ENCODE measurements at regions not wholly inside any gene's neighbourhood (a gene's known extent, or its start where the extent isn't known, plus 50 kb on each side); places are given as distances from the start of the nearest gene placed in this dataset.

GRCh38 chr14:71196921-71197320 is 289.7 kb downstream of the PCNX1 start:
- in situ Hi-C loops (cut with HindIII; ENCODE audit: low pct_unique_long_range_greater_than_20kb, low sequenced_read_pairs): no loop called here

DNA sequence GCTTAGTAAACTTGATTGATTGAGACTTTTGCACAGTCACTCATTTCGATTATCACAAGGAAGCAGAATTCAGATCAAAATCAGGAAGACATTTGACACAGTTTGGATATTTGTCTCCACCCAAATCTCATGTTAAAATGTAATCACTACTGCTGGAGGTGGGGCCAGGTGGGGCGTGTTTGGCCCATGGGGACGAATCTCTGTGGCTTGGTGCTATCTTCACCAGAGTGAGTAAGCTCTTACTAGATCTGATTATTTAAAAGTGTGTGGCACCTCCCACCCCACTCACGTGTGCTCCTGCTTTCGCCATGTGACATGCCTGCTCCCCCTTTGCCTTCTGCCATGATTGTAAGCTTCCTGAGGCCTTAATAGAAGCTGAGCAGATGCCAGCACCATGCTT is 291.4 kb downstream of the PCNX1 start:
- DNase-seq (ENCODE audit: low read depth): no peak
- in situ Hi-C loops (cut with HindIII; ENCODE audit: low pct_unique_long_range_greater_than_20kb, low sequenced_read_pairs): no loop called here

More at GRCh38 chr14:71196921-71197320, 289.7 kb downstream of the PCNX1 start:
- DNase-seq (ENCODE audit: low read depth): no peak

DNA sequence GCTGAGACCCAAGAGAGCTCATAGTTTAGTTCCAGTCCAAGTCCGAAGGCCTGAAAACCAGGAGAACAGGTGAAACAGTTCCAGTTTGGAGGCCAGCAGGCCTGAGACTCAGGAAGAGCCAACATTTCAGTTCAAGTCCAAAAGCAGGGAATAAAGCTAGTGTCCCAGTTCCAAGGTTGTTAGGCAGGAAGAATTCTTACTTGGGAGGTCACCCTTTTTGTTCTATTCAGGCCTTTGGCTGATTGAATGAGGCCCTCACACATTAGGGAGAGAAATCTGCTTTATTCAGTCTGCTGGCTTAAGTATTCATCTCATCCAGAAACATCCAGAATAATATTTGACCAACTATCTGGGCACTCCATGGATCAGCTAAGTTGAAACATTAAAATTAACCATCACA is 294.6 kb downstream of the PCNX1 start:
- DNase-seq (ENCODE audit: low read depth): no peak
- in situ Hi-C loops (cut with HindIII; ENCODE audit: low pct_unique_long_range_greater_than_20kb, low sequenced_read_pairs): no loop called here

- in situ Hi-C loops (cut with HindIII; ENCODE audit: low pct_unique_long_range_greater_than_20kb, low sequenced_read_pairs): no loop called here
- DNase-seq (ENCODE audit: low read depth): no peak
Measured at GRCh38 chr14:71202881-71203280, 295.6 kb downstream of the PCNX1 start.

DNA sequence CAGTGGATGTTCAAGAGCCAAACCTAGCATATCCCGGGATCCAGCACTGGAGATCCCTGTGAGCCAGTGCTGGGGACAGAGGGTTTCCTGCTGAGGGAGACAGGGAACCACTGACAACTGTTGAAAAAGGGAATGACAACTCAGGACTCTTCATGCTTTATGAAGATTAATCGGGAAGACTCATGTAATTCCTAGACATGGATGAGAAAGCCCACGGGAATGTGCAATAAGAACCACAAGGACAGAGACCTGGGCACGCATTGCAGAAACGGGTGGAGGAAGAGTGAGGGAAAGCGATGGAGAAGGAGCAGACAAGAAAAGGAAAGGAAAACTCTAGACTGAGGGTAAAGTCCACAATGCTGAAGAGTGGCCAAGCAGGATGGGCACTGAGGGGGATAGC is 296.0 kb downstream of the PCNX1 start:
- no peak for DNase-seq (ENCODE audit: low read depth)
- in situ Hi-C loops (cut with HindIII; ENCODE audit: low pct_unique_long_range_greater_than_20kb, low sequenced_read_pairs): no loop called here

DNA sequence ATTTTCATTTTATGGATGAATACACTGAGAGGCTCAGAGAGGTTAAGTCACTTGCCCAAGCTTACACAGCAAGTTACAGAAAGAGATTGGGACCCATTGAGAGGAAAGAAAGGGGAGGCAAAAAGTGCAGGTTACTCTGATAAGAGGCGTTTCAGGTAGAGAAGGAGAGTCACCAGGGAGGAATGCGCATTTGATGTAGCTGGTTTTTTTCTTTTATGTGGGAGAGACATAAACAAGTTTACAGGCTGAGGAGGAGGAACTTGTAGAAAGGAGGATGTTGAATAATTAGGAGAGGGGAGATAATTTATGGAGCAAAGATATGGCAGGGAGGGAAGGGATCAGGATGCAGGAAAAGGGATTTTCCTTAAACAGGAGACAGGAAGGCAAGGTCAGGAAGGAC is 297.0 kb downstream of the PCNX1 start:
- no peak for DNase-seq (ENCODE audit: low read depth)
- in situ Hi-C loops (cut with HindIII; ENCODE audit: low pct_unique_long_range_greater_than_20kb, low sequenced_read_pairs): no loop called here

DNA sequence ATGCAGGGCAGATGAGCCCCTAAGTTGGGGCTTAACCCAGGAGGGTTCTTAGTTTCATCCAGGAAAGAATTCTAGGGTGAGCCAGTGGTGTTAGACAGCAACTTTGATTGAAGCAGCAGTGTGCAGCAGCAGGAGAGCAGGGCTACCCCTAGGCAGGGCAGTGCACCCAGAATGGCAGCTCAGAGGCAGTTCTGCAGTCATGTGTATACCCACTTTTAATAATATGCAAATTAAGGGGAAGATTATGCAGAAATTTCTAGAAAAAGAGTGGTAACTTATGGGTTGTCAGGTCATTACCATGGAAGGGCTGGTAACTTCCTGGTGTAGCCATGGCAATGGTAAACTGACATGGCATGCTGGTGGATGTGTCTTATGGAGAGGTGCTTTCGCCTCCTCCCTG is 297.5 kb downstream of the PCNX1 start:
- DNase-seq (ENCODE audit: low read depth): no peak
- in situ Hi-C loops (cut with HindIII; ENCODE audit: low pct_unique_long_range_greater_than_20kb, low sequenced_read_pairs): no loop called here

GRCh38 chr14:71206123-71206522 is 298.9 kb downstream of the PCNX1 start:
- in situ Hi-C loops (cut with HindIII; ENCODE audit: low pct_unique_long_range_greater_than_20kb, low sequenced_read_pairs): no loop called here
- no peak for DNase-seq (ENCODE audit: low read depth)

- peak; percentile 29 for DNase-seq (ENCODE audit: low read depth)
- in situ Hi-C loops (cut with HindIII; ENCODE audit: low pct_unique_long_range_greater_than_20kb, low sequenced_read_pairs): no loop called here
Measured at GRCh38 chr14:71206766-71207371, 299.6 kb downstream of the PCNX1 start.

DNA sequence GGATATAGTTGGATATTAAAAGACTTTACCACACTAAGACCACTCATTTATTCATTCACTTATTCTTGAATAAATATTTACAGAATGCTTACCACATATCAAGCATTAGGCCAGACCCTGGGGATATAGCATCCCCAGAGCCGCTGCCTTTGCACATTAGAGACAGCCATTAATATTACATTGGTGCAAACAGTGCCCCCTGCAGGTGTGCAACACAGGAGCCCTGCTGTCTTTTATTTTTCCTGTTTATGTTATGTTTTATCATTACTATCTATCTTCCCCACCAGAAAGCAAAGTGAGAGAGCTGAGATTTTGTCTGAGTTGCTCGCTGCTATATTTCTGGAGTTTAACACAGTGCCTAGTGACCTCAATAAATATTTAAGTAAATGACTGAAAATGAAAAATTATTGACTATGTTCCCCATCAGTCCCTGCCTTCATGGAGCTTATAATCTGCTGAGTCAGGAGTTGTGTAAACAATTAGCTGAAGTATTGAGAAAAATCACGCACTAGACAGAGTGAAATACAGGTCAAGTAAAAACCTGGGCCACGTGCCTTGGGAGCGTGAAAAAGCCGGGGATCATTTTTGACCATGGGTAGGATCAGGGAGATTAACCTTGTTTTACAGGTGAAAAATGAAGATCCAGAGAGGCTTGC is 301.6 kb downstream of the PCNX1 start:
- in situ Hi-C loops (cut with HindIII; ENCODE audit: low pct_unique_long_range_greater_than_20kb, low sequenced_read_pairs): no loop called here
- DNase-seq (ENCODE audit: low read depth): no peak

GRCh38 chr14:71209888-71210287 is 302.6 kb downstream of the PCNX1 start:
- no peak for DNase-seq (ENCODE audit: low read depth)
- in situ Hi-C loops (cut with HindIII; ENCODE audit: low pct_unique_long_range_greater_than_20kb, low sequenced_read_pairs): no loop called here

DNA sequence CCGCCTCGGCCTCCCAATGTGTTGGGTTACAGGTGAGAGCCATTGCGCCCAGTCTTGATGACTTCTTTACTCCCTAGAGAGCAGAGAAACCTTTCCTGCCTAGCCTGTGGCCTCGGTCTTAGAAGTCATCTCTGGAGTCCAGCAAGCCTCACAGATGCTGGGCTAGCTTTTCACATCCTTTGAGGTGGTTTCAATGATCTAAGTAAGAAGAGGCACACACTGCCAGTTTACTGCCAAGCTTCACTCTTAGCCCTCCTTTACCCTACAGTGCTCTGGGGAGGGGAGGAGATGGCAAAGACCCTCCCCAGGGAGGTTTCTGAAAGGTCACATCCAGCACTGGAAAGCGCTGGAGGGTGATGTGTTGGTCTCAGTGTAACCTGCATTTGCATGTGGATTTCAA is 304.8 kb downstream of the PCNX1 start:
- DNase-seq (ENCODE audit: low read depth): no peak
- in situ Hi-C loops (cut with HindIII; ENCODE audit: low pct_unique_long_range_greater_than_20kb, low sequenced_read_pairs): no loop called here

GRCh38 chr14:71212683-71213107 is 305.4 kb downstream of the PCNX1 start:
- in situ Hi-C loops (cut with HindIII; ENCODE audit: low pct_unique_long_range_greater_than_20kb, low sequenced_read_pairs): no loop called here
- DNase-seq (ENCODE audit: low read depth): no peak

DNA sequence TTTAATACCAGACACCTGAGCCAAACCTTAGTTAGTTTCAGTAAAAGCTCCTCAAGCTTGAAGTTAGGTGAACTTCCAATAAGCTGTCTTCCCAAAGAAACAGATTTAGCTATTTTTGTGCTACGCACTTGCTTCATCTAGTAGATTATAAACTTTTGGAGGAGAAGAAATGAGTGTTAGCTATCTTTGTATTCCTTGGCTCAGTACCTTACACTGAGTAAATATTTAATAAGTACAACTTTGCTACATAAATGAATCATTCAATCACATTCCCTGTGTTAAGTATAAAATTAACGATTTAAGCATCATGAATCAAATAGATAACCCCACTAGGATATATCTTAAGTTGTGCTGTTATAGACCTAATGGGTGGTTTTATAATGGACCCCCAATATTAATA is 307.0 kb downstream of the PCNX1 start:
- DNase-seq (ENCODE audit: low read depth): no peak
- in situ Hi-C loops (cut with HindIII; ENCODE audit: low pct_unique_long_range_greater_than_20kb, low sequenced_read_pairs): no loop called here

- DNase-seq (ENCODE audit: low read depth): no peak
- in situ Hi-C loops (cut with HindIII; ENCODE audit: low pct_unique_long_range_greater_than_20kb, low sequenced_read_pairs): no loop called here
Measured at GRCh38 chr14:71220462-71220861, 313.2 kb downstream of the PCNX1 start.

DNA sequence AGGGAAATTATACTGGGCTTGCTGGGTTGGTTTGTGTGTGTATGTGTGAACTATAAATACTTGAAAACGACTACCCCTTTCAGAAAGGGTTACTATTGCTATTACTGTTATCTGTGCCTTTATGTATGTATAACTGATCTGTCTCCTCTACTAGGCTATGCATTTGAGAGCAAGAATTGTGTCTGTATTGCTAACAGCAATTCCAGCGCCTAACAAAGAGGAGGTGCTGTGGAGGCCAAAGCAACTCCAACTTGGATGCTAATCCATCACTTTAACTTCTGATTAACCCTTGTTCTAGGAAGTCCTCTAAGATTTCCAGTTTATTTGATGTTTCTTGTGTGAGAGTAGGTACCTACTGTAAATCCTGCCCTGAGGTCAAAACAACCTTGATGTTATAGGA is 313.9 kb downstream of the PCNX1 start:
- in situ Hi-C loops (cut with HindIII; ENCODE audit: low pct_unique_long_range_greater_than_20kb, low sequenced_read_pairs): no loop called here
- no peak for DNase-seq (ENCODE audit: low read depth)

- in situ Hi-C loops (cut with HindIII; ENCODE audit: low pct_unique_long_range_greater_than_20kb, low sequenced_read_pairs): no loop called here
- no peak for DNase-seq (ENCODE audit: low read depth)
Measured at GRCh38 chr14:71225113-71225512, 317.9 kb downstream of the PCNX1 start.

- DNase-seq (ENCODE audit: low read depth): no peak
- in situ Hi-C loops (cut with HindIII; ENCODE audit: low pct_unique_long_range_greater_than_20kb, low sequenced_read_pairs): no loop called here
Measured at GRCh38 chr14:71228711-71229110, 321.5 kb downstream of the PCNX1 start.

DNA sequence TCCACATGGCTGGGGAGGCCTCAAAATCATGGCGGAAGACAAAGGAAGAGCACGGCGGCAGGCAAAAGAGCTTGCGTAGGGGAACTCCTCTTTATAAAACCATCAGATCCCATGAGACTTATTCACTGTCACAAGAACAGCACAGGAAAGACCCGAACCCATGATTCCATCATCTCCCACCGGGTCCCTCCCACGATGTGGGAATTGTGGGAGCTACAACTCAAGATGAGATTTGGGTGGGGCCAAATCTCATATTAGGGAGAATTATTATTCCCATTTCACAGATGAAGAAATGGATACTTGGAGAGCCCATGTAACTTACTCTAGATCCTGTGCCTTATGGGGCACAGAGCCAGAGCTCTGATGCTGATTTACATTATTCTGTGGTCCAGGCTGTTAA is 322.6 kb downstream of the PCNX1 start:
- in situ Hi-C loops (cut with HindIII; ENCODE audit: low pct_unique_long_range_greater_than_20kb, low sequenced_read_pairs): no loop called here

DNA sequence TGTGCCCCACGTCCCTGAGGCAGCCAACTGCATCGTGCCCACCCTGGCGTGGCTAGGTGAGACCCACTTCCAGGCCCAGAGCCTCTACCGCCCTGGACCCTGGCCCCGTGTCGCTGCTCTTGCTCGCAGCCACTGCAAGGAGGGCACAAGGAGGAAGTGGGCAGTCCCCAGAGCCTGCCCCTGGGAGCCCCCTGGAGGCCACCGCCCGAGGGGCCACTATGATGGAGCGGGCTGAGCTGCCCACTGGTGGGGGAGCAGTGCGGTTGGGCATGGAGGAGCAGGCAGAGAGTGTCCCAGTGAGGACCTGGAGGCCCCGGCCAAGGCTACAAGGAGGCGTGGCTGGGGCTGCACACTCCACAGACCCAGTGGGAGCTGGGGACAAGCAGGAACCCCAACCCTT is 323.6 kb downstream of the PCNX1 start:
- DNase-seq (ENCODE audit: low read depth): no peak

More for the DNA sequence above, 322.6 kb downstream of the PCNX1 start:
- DNase-seq (ENCODE audit: low read depth): no peak

More for the DNA sequence above, 323.6 kb downstream of the PCNX1 start:
- in situ Hi-C loops (cut with HindIII; ENCODE audit: low pct_unique_long_range_greater_than_20kb, low sequenced_read_pairs): no loop called here
